GM12864 (cell line): ENCODE measurements at regions not wholly inside any gene's neighbourhood (a gene's known extent, or its start where the extent isn't known, plus 50 kb on each side); places are given as distances from the start of the nearest gene placed in this dataset.

Experiments used
- DNase-seq: peaks from one replicate; pipeline ENCODE4 v3.0.0-alpha.2; 2011; ENCODE audit warnings: low read depth
- H3K4me3 ChIP-seq: 2 replicates; pipeline ENCODE4 v1.5.1; 2011; ENCODE audit warnings: mild to moderate bottlenecking, low read depth, low read length, control low read depth
- CTCF ChIP-seq: IDR thresholded peaks from 2 replicates; pipeline ENCODE4 v1.5.1; 2011; ENCODE audit warnings: low read depth, mild to moderate bottlenecking, moderate library complexity, low read length, control low read depth, inconsistent platforms; ENCODE audit errors: missing control alignments

- no peak for DNase-seq
- no peak overlapping the region for H3K4me3 ChIP-seq
- TF ChIP-seq CTCF, result no peak
Observed at GRCh38 chr12:19904819-19905218, 463.5 kb upstream of the PDE3A start.

GRCh38 chr12:19908830-19909229 lies 459.5 kb upstream of the PDE3A start:
- no peak overlapping the region for H3K4me3 ChIP-seq
- DNase-seq, result no peak
- TF ChIP-seq CTCF, result no peak

GRCh38 chr12:19909418-19909817 lies 458.9 kb upstream of the PDE3A start:
- DNase-seq, result no peak
- TF ChIP-seq CTCF, result no peak
- H3K4me3 ChIP-seq, result no peak overlapping the region

- no peak overlapping the region for H3K4me3 ChIP-seq
- TF ChIP-seq CTCF, result no peak
- DNase-seq, result no peak
Observed at GRCh38 chr12:19910681-19911080, 457.7 kb upstream of the PDE3A start.

- TF ChIP-seq CTCF, result no peak
- H3K4me3 ChIP-seq, result no peak overlapping the region
- DNase-seq, result no peak
Observed at GRCh38 chr12:19912991-19913390, 455.3 kb upstream of the PDE3A start.

- no peak overlapping the region for H3K4me3 ChIP-seq
- DNase-seq, result no peak
- TF ChIP-seq CTCF, result peak; percentile 15
Observed at GRCh38 chr12:19915392-19916195, 452.7 kb upstream of the PDE3A start.

- no peak for TF ChIP-seq CTCF
- no peak overlapping the region for H3K4me3 ChIP-seq
- DNase-seq, result no peak
Observed at GRCh38 chr12:19916196-19916753, 452.1 kb upstream of the PDE3A start.
